OCI-LY1 (cell line): ENCODE measurements at regions not wholly inside any gene's neighbourhood (a gene's known extent, or its start where the extent isn't known, plus 50 kb on each side); places are given as distances from the start of the nearest gene placed in this dataset.

ENCODE experiments used
- CTCF ChIP-seq: fragments of 200-600 bp; sonication (generic), shearing (Covaris generic); IDR thresholded peaks from 2 replicates; pipeline ENCODE4 v1.5.1; 2017; ENCODE audit warnings: mild to moderate bottlenecking, antibody characterized with exemption, low read length, moderate library complexity, mixed read lengths
- EZH2 ChIP-seq: fragments of 200-600 bp; sonication (generic), shearing (Covaris generic); IDR thresholded peaks from 2 replicates; pipeline ENCODE4 v1.8.0; 2017; ENCODE audit warnings: borderline replicate concordance, mixed run types, mild to moderate bottlenecking, antibody characterized with exemption, low read length, moderate library complexity, mixed read lengths

GRCh38 chr10:43806831-43807640, 158.4 kb upstream of the ZNF32 start:
- no peak for TF ChIP-seq CTCF
- no peak for TF ChIP-seq EZH2
